ENCODE measurements at regions not wholly inside any gene's neighbourhood (a gene's known extent, or its start where the extent isn't known, plus 50 kb on each side); places are given as distances from the start of the nearest gene placed in this dataset.

- no peak for DNase-seq (ENCODE audit: low read depth)
These were observed 191.6 kb upstream of the CADM1 start for GRCh38 chr11:115695677-115696364.

- no peak for DNase-seq (ENCODE audit: low read depth)
These were observed 188.8 kb upstream of the CADM1 start for GRCh38 chr11:115693002-115693401.

- DNase-seq (ENCODE audit: low read depth), result no peak
These were observed 186.8 kb upstream of the CADM1 start for GRCh38 chr11:115691030-115691429.

- no peak for DNase-seq (ENCODE audit: low read depth)
These were observed 183.7 kb upstream of the CADM1 start for GRCh38 chr11:115687934-115688333.

- DNase-seq (ENCODE audit: low read depth), result no peak
These were observed 180.5 kb upstream of the CADM1 start for GRCh38 chr11:115684699-115685098.

- no peak for DNase-seq (ENCODE audit: low read depth)
These were observed 179.9 kb upstream of the CADM1 start for GRCh38 chr11:115684135-115684534.

GRCh38 chr11:115682888-115683287, 178.7 kb upstream of the CADM1 start:
- no peak for DNase-seq (ENCODE audit: low read depth)

- DNase-seq (ENCODE audit: low read depth), result no peak
These were observed 177.9 kb upstream of the CADM1 start for GRCh38 chr11:115682101-115682500.

- no peak for DNase-seq (ENCODE audit: low read depth)
These were observed 175.7 kb upstream of the CADM1 start for GRCh38 chr11:115679945-115680344.

- no peak for DNase-seq (ENCODE audit: low read depth)
These were observed 174.7 kb upstream of the CADM1 start for GRCh38 chr11:115678942-115679341.

- no peak for DNase-seq (ENCODE audit: low read depth)
These were observed 173.0 kb upstream of the CADM1 start for GRCh38 chr11:115677190-115677589.

GRCh38 chr11:115676768-115677167, 172.6 kb upstream of the CADM1 start:
- no peak for DNase-seq (ENCODE audit: low read depth)

- DNase-seq (ENCODE audit: low read depth), result no peak
These were observed 172.0 kb upstream of the CADM1 start for GRCh38 chr11:115676206-115676605.

- no peak for DNase-seq (ENCODE audit: low read depth)
These were observed 170.8 kb upstream of the CADM1 start for GRCh38 chr11:115674937-115675544.

GRCh38 chr11:115674176-115674936, 170.1 kb upstream of the CADM1 start:
- no peak for DNase-seq (ENCODE audit: low read depth)

- no peak for DNase-seq (ENCODE audit: low read depth)
These were observed 169.5 kb upstream of the CADM1 start for GRCh38 chr11:115673720-115674119.

- DNase-seq (ENCODE audit: low read depth), result no peak
These were observed 168.8 kb upstream of the CADM1 start for GRCh38 chr11:115672999-115673411.

GRCh38 chr11:115672412-115672811, 168.2 kb upstream of the CADM1 start:
- no peak for DNase-seq (ENCODE audit: low read depth)

- DNase-seq (ENCODE audit: low read depth), result no peak
These were observed 166.5 kb upstream of the CADM1 start for GRCh38 chr11:115670538-115671205.

GRCh38 chr11:115665958-115666357, 161.7 kb upstream of the CADM1 start:
- DNase-seq (ENCODE audit: low read depth), result no peak

- no peak for DNase-seq (ENCODE audit: low read depth)
These were observed 161.1 kb upstream of the CADM1 start for GRCh38 chr11:115665175-115665821.

- no peak for DNase-seq (ENCODE audit: low read depth)
These were observed 160.1 kb upstream of the CADM1 start for GRCh38 chr11:115664313-115664712.
